Aorta (tissue), 5 donors: ENCODE measurements at regions not wholly inside any gene's neighbourhood (a gene's known extent, or its start where the extent isn't known, plus 50 kb on each side); places are given as distances from the start of the nearest gene placed in this dataset.
A peak's percentile ranks its signal among the peaks of the same experiment; 100 is the strongest.

Experiments used
- ATAC-seq: fragments of 200-7000 bp; cut with Tn5 transposase; one replicate; pipeline ENCODE4 v1.9.1; 2022; ENCODE audit warnings: moderate library complexity; ENCODE audit not compliant: low FRiP score
- DNase-seq, 2 donors: peaks; one replicate each; pipeline ENCODE4 v3.0.0-alpha.2; 2020
- H3K27ac ChIP-seq, 2 donors: one replicate each; pipeline ENCODE4 v1.5.1; 2013; ENCODE audit warnings: low read length in 2 of 2, mild to moderate bottlenecking in 2 of 2, moderate library complexity in 2 of 2, control low read depth in 1 of 2, inconsistent platforms in 1 of 2, low read depth in 1 of 2
- H3K27me3 ChIP-seq, 2 donors: one replicate each; pipeline ENCODE4 v1.6.1; 2013; ENCODE audit warnings: control low read depth in 1 of 2, low read length in 1 of 2, mild to moderate bottlenecking in 1 of 2, moderate library complexity in 1 of 2; ENCODE audit not compliant: insufficient read depth in 2 of 2, control insufficient read depth in 1 of 2
- H3K36me3 ChIP-seq, 2 donors: one replicate each; pipeline ENCODE4 v1.6.1; 2013; ENCODE audit warnings: control low read depth in 1 of 2, low read length in 1 of 2, mild to moderate bottlenecking in 1 of 2; ENCODE audit not compliant: insufficient read depth in 2 of 2, control insufficient read depth in 1 of 2
- H3K4me1 ChIP-seq, 2 donors: one replicate each; pipeline ENCODE4 v1.6.1; 2013; ENCODE audit warnings: low read length in 2 of 2, control low read depth in 1 of 2, mild to moderate bottlenecking in 1 of 2, moderate library complexity in 1 of 2; ENCODE audit not compliant: insufficient read depth in 2 of 2, control insufficient read depth in 1 of 2
- H3K4me3 ChIP-seq, 2 donors: one replicate each; pipeline ENCODE4 v1.5.1; 2013; ENCODE audit warnings: low read length in 2 of 2, control low read depth in 1 of 2, mild to moderate bottlenecking in 1 of 2
- H3K9me3 ChIP-seq: one replicate; pipeline ENCODE4 v1.6.1; 2013; ENCODE audit warnings: mild to moderate bottlenecking, low read length; ENCODE audit not compliant: control insufficient read depth
- WGBS, 2 donors: extraction: QIAGEN DNeasy Blood & Tissue Kit; methylation state at CpG; one replicate each; pipeline ENCODE4 v1.1.7; 2013; 5-methylcytosine and 5-hydroxymethylcytosine counted together
- intact Hi-C, 2 donors: fragments of 100-400 bp; cut with DNase I; formaldehyde crosslinking; loops; one replicate each; pipeline versions ENCODE4 v1.14.2 to v1.15.0; 2022
- donor health status: healthy with polysubstance abuse.
- donor health status: Bipolar disorder and iron deficiency.
- donor health status: DM: no; HTN: no; CAD: no.
- donor health status: DM: no; HTN: no; CAD: no.
- donor health status: DM: yes; HTN: yes; CAD: no.

DNA sequence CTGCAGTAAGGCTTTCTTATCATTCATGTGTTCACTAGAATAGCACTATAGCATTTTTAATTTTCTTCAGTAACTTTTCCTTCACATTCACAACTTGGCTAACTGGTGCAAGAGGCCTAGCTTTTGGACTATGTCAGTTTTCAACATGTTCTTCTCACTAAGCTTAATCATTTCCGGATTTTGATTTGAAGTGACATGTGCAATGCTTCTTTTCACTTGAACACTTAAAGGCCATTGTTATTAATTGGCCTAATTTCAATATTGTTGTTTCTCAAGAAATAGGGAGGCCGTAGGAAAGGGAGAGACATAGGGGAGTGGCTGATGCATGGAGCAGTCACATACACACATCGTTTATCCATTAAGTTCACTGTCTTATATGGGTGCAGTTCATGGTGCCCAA lies 151.2 kb upstream of the NFE2L3 start:
- H3K27ac ChIP-seq, result no peak overlapping the region
- ATAC-seq (no peak), DNase-seq (no peak)
- H3K36me3 ChIP-seq, result no peaks in the 10 kb centered on the region
- intact Hi-C loops, result no loop called here
- H3K4me3 ChIP-seq, result no peak overlapping the region
- H3K4me1 ChIP-seq, result no peaks in the 10 kb centered on the region
- WGBS, 2 donors, result 85% methylated on average over 3 of the region's 3 CpGs
- no peaks in the 10 kb centered on the region for H3K9me3 ChIP-seq
- no peaks in the 10 kb centered on the region for H3K27me3 ChIP-seq

DNA sequence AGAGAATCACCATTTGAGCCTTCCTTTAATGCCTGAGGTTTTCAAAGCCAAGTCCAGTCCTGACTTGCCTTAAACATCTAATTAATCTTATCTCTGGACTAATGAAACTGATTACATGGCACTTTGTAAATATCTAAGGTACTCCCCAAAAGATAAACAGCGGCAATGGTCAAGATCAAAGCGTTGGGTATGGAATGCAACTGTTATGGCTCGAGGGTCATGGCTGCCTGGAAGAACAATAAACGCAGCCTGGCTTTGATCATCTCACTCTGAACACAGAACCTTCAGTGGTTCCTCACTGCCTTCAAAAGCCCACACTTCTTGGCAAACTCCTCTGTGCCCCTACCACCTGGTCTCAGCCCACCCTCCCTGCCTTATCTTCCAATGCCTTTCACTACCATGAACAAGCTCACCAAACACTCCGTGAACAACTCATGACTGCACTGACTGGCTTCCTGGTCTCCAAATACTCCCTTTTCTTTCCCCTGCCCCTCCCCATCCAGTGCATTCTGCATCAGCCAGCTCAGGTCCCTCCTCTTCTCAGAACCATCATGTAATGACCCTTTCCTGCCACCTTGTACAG lies 150.2 kb upstream of the NFE2L3 start:
- Histone ChIP-seq H3K27me3 (no peaks in the 10 kb centered on the region), H3K27ac (no peak overlapping the region), H3K9me3 (no peaks in the 10 kb centered on the region), H3K4me3 (no peak overlapping the region), H3K36me3 (no peaks in the 10 kb centered on the region), H3K4me1 (no peaks in the 10 kb centered on the region)
- intact Hi-C loops, result no loop called here
- ATAC-seq, result no peak
- no peak for DNase-seq
- WGBS, 2 donors, result 78 to 85% methylated on average over 5 of the region's 5 CpGs

- Histone ChIP-seq H3K27ac (no peak overlapping the region), H3K36me3 (no peaks in the 10 kb centered on the region), H3K27me3 (no peaks in the 10 kb centered on the region), H3K4me1 (no peaks in the 10 kb centered on the region), H3K4me3 (no peak overlapping the region), H3K9me3 (no peaks in the 10 kb centered on the region)
- intact Hi-C loops, result no loop called here
- DNase-seq (no peak), ATAC-seq (no peak)
- 19 to 29% methylated on average over 12 of the region's 12 CpGs for whole genome bisulfite sequencing, 2 donors
Measured at GRCh38 chr7:26005683-26006410, 146.2 kb upstream of the NFE2L3 start.

DNA sequence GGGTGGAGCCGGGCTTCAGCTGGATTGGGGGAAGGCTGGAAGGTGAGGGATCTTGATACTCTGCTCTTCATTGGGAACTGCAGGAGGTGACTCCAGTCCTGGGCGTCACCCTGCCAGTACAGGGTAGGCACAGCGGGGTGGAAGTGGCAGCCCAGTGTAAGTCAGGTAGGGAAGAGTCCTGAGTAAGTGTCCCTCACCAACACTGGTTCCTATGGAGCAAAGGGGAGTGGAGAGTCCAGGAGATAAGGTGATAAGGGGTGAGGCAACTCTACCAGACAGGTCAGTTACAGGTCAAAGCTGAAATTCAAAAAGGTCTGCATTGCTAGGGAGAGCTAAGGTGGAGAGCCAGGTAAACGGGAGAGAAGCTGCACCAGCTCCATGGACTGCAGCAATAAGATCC lies 145.6 kb upstream of the NFE2L3 start:
- H3K4me1 ChIP-seq, result no peaks in the 10 kb centered on the region
- DNase-seq, result no peak
- H3K36me3 ChIP-seq, result no peaks in the 10 kb centered on the region
- peak; percentile 29 for ATAC-seq
- 90 to 94% methylated on average over 4 of the region's 4 CpGs for WGBS, 2 donors
- no peak overlapping the region for H3K4me3 ChIP-seq
- no peaks in the 10 kb centered on the region for H3K9me3 ChIP-seq
- intact Hi-C loops, result no loop called here
- no peaks in the 10 kb centered on the region for H3K27me3 ChIP-seq
- no peak overlapping the region for H3K27ac ChIP-seq

DNA sequence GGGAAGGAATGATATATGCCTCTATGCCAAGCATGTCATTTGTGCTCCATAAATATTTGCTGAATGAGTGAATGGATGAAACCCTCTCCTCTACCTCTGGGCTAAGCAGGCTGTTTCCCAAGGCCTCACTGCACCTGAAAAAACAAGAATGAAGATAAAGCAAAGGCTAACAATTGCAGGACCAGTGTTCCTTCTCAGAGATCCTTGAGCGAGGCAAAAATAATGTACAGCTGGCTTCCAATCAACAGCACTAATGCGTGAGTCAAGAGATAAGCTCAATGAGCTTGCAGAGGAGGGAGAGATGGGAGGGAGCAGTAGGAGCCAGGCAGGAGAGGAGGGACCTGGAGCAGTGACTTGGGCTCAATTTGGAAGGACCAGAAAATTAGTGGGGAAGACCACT lies 144.5 kb upstream of the NFE2L3 start:
- DNase-seq (no peak), ATAC-seq (no peak)
- Histone ChIP-seq H3K4me1 (no peaks in the 10 kb centered on the region), H3K4me3 (no peak overlapping the region), H3K27ac (no peak overlapping the region), H3K9me3 (no peaks in the 10 kb centered on the region), H3K27me3 (no peaks in the 10 kb centered on the region), H3K36me3 (no peaks in the 10 kb centered on the region)
- intact Hi-C loops, result no loop called here
- WGBS, 2 donors, result 31 to 40% methylated on average over 2 of the region's 2 CpGs

GRCh38 chr7:26008428-26008827 lies 143.6 kb upstream of the NFE2L3 start:
- DNase-seq, result no peak
- ATAC-seq, result no peak
- H3K4me1 ChIP-seq, result no peaks in the 10 kb centered on the region
- 82 to 95% methylated on average over 5 of the region's 5 CpGs for WGBS, 2 donors
- no peaks in the 10 kb centered on the region for H3K27me3 ChIP-seq
- no peak overlapping the region for H3K4me3 ChIP-seq
- H3K27ac ChIP-seq, result no peak overlapping the region
- no peaks in the 10 kb centered on the region for H3K9me3 ChIP-seq
- intact Hi-C loops, result no loop called here
- no peaks in the 10 kb centered on the region for H3K36me3 ChIP-seq

DNA sequence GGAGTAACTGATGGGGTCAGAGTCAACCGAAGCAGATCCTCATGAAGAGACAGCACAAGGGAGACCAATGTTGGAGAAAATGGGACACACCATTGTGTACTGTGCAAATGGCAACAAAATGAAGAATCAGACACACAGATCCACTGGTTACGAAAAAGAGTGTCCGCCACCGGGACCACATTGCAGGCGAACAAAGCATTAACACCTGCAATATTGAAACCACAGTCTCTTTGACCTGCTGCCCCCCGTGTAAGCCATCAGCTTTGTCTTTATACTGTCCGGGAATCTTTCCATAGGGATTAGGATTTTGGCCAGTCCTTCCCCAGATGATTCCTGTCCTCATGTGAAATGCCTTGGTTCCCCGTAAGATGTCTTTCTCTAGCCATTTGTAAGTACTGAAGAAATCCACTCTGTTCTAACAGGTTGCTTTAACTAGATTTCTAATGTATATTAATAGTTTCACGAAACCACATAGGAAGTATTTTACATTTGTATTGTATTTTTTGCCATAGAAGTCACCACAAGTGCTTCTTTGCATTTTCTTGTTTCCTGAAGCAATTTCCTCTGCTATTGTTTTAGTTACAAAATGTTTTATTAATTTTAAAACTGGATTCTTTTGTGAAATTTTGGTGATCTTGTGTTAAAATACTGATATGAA lies 140.8 kb upstream of the NFE2L3 start:
- 90 to 93% methylated on average over 9 of the region's 9 CpGs for WGBS, 2 donors
- H3K27ac ChIP-seq, result no peak overlapping the region

GRCh38 chr7:26013551-26014083 lies 138.4 kb upstream of the NFE2L3 start:
- Histone ChIP-seq H3K27ac (no peak overlapping the region), H3K4me3 (no peak overlapping the region), H3K36me3 (no peaks in the 10 kb centered on the region), H3K9me3 (peaks cover 2% of the 10 kb centered on the region), H3K27me3 (no peaks in the 10 kb centered on the region), H3K4me1 (no peaks in the 10 kb centered on the region)
- 30 to 40% methylated on average over 9 of the region's 9 CpGs for WGBS, 2 donors
- ATAC-seq (no peak), DNase-seq (no peak)
- intact Hi-C loops, result loop anchor here in 1 of 2 donors (10.0 kb wide), 1 partner anchor 431 kb away; no protein-coding TSS in a partner anchor

More for the DNA sequence above, 140.8 kb upstream of the NFE2L3 start:
- no peak overlapping the region for H3K4me3 ChIP-seq
- no peaks in the 10 kb centered on the region for H3K27me3 ChIP-seq
- DNase-seq (no peak), ATAC-seq (no peak)
- intact Hi-C loops, result loop anchor here in 1 of 2 donors (10.0 kb wide), 1 partner anchor 434 kb away; no protein-coding TSS in a partner anchor
- no peaks in the 10 kb centered on the region for H3K4me1 ChIP-seq
- no peaks in the 10 kb centered on the region for H3K36me3 ChIP-seq
- peaks cover 2% of the 10 kb centered on the region for H3K9me3 ChIP-seq
